ENCODE measurements at regions not wholly inside any gene's neighbourhood (a gene's known extent, or its start where the extent isn't known, plus 50 kb on each side); places are given as distances from the start of the nearest gene placed in this dataset.

DNA sequence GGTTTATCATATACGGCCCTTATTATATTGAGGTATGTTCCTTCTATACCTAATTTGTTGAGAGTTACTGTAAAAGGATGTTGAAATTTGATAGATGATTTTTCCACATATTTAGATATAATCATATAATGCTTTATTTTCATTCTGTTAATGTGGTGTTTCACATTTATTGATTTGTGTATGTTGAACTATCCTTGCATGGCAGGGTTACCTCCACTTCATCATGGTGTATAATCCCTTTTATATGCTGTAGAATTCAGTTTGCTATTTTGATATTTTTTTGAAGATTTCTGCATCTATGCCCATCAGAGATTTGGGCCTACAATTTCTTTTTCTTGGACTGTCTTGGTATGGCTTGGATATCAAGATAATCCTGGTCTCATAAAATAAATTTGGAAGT is 355.5 kb downstream of the EDEM1 start:
- TF ChIP-seq CTCF (conservative IDR thresholded peaks at IDR 0.05; ENCODE audit: low read depth, low read length), result no peak
- H3K4me3 ChIP-seq (ENCODE audit: low read depth, low read length), result no peak overlapping the region
- DNase-seq (ENCODE audit: low read depth), result no peak

- no peak for DNase-seq (ENCODE audit: low read depth)
- no peak for TF ChIP-seq CTCF (conservative IDR thresholded peaks at IDR 0.05; ENCODE audit: low read depth, low read length)
- H3K4me3 ChIP-seq (ENCODE audit: low read depth, low read length), result no peak overlapping the region
Measured at GRCh38 chr3:5545719-5546118, 358.2 kb downstream of the EDEM1 start.

GRCh38 chr3:5553203-5553602 is 365.7 kb downstream of the EDEM1 start:
- no peak for DNase-seq (ENCODE audit: low read depth)
- no peak for TF ChIP-seq CTCF (conservative IDR thresholded peaks at IDR 0.05; ENCODE audit: low read depth, low read length)
- no peak overlapping the region for H3K4me3 ChIP-seq (ENCODE audit: low read depth, low read length)

DNA sequence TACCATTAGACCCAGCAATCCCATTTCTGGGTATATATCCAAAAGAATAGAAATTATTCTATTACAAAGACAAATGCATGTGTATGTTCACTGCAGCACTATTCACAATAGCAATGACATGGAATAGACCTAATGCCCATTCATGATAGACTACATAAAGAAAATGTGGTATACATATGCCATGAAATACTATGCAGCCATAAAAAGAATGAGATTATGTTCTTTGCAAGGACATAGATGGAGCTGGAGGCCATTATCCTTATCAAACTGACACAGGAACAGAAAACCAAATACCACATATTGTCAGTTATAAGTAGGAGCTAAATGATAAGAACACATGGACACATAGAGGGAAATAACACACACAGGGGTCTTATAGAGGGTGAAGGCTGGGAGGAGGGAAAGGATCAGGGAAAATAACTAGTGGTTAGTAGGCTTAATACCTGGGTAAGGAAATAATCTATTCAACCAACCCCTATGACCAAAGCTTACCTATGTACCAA is 366.8 kb downstream of the EDEM1 start:
- H3K4me3 ChIP-seq (ENCODE audit: low read depth, low read length), result no peak overlapping the region
- no peak for TF ChIP-seq CTCF (conservative IDR thresholded peaks at IDR 0.05; ENCODE audit: low read depth, low read length)
- DNase-seq (ENCODE audit: low read depth), result no peak

DNA sequence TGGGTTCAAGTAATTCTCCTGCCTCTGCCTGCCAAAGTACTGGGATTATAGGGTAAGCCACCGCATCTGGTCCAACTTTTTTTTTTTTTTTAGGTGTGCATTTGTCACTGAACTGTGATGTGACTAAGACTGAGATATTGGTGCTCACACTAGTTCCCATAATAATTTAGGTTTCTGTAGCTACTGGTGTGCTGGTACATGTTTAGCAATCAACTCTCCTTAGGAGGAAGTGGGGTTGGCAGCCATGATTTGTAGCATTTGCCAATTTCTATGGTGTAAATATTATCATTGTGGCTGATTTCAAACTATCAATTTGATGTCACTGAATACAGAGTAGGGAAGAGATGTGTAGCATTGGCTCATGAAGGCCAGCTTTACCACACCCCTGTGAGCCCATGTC is 372.7 kb downstream of the EDEM1 start:
- no peak for DNase-seq (ENCODE audit: low read depth)
- TF ChIP-seq CTCF (conservative IDR thresholded peaks at IDR 0.05; ENCODE audit: low read depth, low read length), result no peak
- H3K4me3 ChIP-seq (ENCODE audit: low read depth, low read length), result no peak overlapping the region

DNA sequence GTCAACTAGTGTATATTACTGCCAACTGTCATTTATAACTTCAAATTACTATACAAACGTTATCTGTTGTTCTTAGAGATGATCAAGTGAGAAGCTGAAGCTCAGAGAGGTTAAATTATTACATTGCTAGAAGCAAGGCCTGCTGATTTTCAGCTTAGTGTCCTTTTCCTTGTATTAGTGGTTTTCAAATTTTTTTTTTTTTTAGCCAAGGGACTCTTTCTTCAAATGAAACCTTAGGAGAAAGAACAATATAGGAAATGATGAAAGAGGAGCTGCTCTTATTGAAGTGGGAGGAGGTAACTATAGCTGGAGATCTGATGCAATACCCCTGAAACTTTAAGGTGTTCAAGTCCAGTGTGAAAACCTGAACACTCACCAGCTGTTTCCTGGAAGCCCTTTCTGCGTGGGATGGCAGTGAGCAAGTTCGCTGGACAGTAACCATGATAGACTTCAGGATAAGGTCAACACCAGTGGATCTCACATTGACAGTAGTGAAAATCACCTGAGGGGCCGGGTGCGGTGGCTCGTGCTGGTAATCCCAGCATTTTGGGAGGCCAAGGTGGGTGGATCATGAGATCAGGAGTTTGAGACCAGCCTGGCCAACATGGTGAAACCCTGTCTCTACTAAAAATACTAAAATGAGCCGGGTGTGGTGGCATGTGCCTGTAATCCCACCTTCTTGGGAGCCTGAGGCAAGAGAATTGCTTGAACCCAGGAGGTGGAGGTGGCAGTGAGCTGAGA is 376.2 kb downstream of the EDEM1 start:
- TF ChIP-seq CTCF (conservative IDR thresholded peaks at IDR 0.05; ENCODE audit: low read depth, low read length), result no peak
- no peak overlapping the region for H3K4me3 ChIP-seq (ENCODE audit: low read depth, low read length)
- DNase-seq (ENCODE audit: low read depth), result no peak

DNA sequence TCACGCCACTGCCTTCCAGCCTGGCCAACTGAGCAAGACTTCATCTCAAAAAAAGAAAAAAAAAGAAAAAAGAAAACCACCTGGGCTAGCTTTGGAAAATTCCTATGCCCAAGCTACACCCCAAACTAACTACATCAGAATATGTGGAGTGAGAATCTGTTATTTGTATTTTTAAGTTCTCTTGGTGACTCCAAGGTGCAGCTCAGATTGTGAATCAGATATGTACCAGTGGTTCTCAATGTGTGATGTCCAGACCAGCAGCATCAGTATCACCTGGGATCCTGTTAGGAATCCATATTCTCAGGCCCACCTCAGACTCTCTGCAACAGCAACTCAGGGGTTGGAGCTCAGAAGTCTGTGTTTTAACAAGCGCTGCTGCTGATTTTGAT is 376.8 kb downstream of the EDEM1 start:
- no peak overlapping the region for H3K4me3 ChIP-seq (ENCODE audit: low read depth, low read length)
- TF ChIP-seq CTCF (conservative IDR thresholded peaks at IDR 0.05; ENCODE audit: low read depth, low read length), result no peak
- DNase-seq (ENCODE audit: low read depth), result no peak
